Nephron (organoid): ENCODE measurements at regions not wholly inside any gene's neighbourhood (a gene's known extent, or its start where the extent isn't known, plus 50 kb on each side); places are given as distances from the start of the nearest gene placed in this dataset.

ENCODE experiments used
- H3K27ac Mint-ChIP-seq, 3 experiments: 2 replicates each; pipeline ENCODE4 v1.8.0; 2020; ENCODE audit warnings: mixed read lengths in 3 of 3, mild to moderate bottlenecking in 2 of 3, moderate library complexity in 1 of 3
- H3K27me3 Mint-ChIP-seq: 2 replicates; pipeline ENCODE4 v1.8.0; 2021; ENCODE audit warnings: low read depth, mild to moderate bottlenecking, moderate library complexity, mixed read lengths
- H3K36me3 Mint-ChIP-seq: 2 replicates; pipeline ENCODE4 v1.8.0; 2020; ENCODE audit warnings: low read depth, mixed read lengths
- H3K4me1 Mint-ChIP-seq: 2 replicates; pipeline ENCODE4 v1.8.0; 2020; ENCODE audit warnings: mixed read lengths
- H3K4me3 Mint-ChIP-seq, 3 experiments: 2 replicates each; pipeline ENCODE4 v1.8.0; 2020; ENCODE audit warnings: mild to moderate bottlenecking in 3 of 3, mixed read lengths in 3 of 3, moderate library complexity in 2 of 3
- H3K9me3 Mint-ChIP-seq: 2 replicates; pipeline ENCODE4 v1.8.0; 2020; ENCODE audit warnings: mixed read lengths
- TF ChIP-seq, protein P1 (sequence below), 3 experiments: fragments of 200-600 bp; sonication (generic); IDR thresholded peaks; one replicate each; pipeline ENCODE4 v1.5.0; 2021; ENCODE audit warnings: antibody characterized with exemption in 3 of 3; ENCODE audit not compliant: unreplicated experiment in 3 of 3

DNA sequence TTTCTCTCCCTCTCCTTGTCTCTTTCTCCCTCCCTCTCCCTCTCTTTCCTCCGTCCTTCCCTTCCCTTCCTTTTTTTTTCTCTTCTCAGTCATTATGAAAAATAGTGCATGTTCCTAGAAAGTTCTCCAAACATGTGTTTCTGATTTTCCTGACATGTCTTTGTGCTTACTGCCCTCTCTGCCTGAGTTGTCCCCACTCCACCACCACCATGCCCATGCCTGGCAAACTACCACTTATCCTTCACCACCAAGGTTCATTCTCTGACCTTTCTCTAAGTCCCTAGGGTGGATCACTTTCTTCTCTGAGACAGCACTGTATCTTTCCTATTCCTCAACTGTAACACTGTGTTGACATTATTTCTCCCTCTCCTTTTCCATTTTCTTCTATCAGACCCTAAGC is 98.2 kb downstream of the LACC1 start:
- H3K4me1 Mint-ChIP-seq: no peaks in the 10 kb centered on the region
- no peak overlapping the region for H3K27ac Mint-ChIP-seq
- peaks cover 15% of the 10 kb centered on the region for H3K27me3 Mint-ChIP-seq
- H3K9me3 Mint-ChIP-seq: peaks cover 8% of the 10 kb centered on the region
- no peak overlapping the region for H3K4me3 Mint-ChIP-seq
- TF ChIP-seq, protein P1, sequence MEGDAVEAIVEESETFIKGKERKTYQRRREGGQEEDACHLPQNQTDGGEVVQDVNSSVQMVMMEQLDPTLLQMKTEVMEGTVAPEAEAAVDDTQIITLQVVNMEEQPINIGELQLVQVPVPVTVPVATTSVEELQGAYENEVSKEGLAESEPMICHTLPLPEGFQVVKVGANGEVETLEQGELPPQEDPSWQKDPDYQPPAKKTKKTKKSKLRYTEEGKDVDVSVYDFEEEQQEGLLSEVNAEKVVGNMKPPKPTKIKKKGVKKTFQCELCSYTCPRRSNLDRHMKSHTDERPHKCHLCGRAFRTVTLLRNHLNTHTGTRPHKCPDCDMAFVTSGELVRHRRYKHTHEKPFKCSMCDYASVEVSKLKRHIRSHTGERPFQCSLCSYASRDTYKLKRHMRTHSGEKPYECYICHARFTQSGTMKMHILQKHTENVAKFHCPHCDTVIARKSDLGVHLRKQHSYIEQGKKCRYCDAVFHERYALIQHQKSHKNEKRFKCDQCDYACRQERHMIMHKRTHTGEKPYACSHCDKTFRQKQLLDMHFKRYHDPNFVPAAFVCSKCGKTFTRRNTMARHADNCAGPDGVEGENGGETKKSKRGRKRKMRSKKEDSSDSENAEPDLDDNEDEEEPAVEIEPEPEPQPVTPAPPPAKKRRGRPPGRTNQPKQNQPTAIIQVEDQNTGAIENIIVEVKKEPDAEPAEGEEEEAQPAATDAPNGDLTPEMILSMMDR (IDR thresholded peaks at IDR 0.05; ENCODE audit: unreplicated experiment in 3 of 3): no peak
- H3K36me3 Mint-ChIP-seq: peaks cover 5% of the 10 kb centered on the region

GRCh38 chr13:43978688-43979087 is 99.0 kb downstream of the LACC1 start:
- peaks cover 15% of the 10 kb centered on the region for H3K27me3 Mint-ChIP-seq
- TF ChIP-seq, protein P1 (IDR thresholded peaks at IDR 0.05; ENCODE audit: unreplicated experiment in 3 of 3): no peak
- no peaks in the 10 kb centered on the region for H3K4me1 Mint-ChIP-seq
- peaks cover 5% of the 10 kb centered on the region for H3K36me3 Mint-ChIP-seq
- H3K27ac Mint-ChIP-seq: no peak overlapping the region
- H3K4me3 Mint-ChIP-seq: no peak overlapping the region
- peaks cover 8% of the 10 kb centered on the region for H3K9me3 Mint-ChIP-seq

DNA sequence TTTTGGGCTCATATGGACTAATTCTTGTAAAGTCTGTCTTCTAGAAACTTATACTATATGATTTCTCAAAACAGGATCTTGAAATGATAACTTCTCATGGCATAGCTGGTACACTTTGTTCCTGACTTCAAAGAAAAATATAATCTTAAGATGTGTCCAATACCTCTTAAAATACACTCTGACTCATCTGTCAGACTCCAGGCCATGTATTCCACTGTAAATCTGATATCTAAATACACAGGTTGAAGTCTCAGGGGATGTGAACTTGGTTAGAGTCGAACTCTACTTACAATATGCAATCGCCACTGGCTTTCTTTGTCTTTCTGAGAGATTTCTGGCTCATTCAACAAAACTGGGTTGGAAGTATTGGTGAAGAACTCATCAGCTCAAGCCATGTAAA is 99.8 kb downstream of the LACC1 start:
- Mint-ChIP-seq H3K27me3 (peaks cover 15% of the 10 kb centered on the region), H3K4me3 (no peak overlapping the region), H3K27ac (no peak overlapping the region), H3K4me1 (peaks cover 3% of the 10 kb centered on the region), H3K36me3 (peaks cover 5% of the 10 kb centered on the region), H3K9me3 (peaks cover 8% of the 10 kb centered on the region)
- TF ChIP-seq, protein P1 (IDR thresholded peaks at IDR 0.05; ENCODE audit: unreplicated experiment in 3 of 3): no peak

DNA sequence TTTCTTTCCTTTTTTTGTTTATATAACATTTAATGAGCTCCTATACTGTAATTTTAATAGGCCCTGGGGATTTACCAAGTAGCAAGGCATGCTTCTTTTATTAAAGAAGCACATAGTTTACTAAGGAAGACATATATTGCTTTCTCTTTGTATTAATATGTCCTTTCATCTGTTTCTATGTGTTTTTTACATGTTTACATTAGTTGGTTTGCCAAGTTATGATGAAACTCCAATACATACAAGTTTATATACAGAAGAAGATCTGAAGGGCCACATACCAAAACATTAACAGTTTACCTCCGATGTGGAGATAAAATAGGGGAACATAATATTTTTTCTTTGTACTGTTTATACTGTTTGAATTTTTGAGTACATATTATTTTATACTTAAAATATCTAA is 100.9 kb downstream of the LACC1 start:
- no peak overlapping the region for H3K27ac Mint-ChIP-seq
- H3K36me3 Mint-ChIP-seq: peaks cover 5% of the 10 kb centered on the region
- TF ChIP-seq, protein P1 (IDR thresholded peaks at IDR 0.05; ENCODE audit: unreplicated experiment in 3 of 3): no peak
- H3K4me1 Mint-ChIP-seq: peaks cover 6% of the 10 kb centered on the region
- H3K27me3 Mint-ChIP-seq: peaks cover 15% of the 10 kb centered on the region
- H3K9me3 Mint-ChIP-seq: peaks cover 8% of the 10 kb centered on the region
- no peak overlapping the region for H3K4me3 Mint-ChIP-seq

GRCh38 chr13:43981091-43981490 is 101.4 kb downstream of the LACC1 start:
- TF ChIP-seq, protein P1 (IDR thresholded peaks at IDR 0.05; ENCODE audit: unreplicated experiment in 3 of 3): no peak
- Mint-ChIP-seq H3K36me3 (peaks cover 3% of the 10 kb centered on the region), H3K4me1 (peaks cover 11% of the 10 kb centered on the region), H3K27ac (no peak overlapping the region), H3K9me3 (peaks cover 6% of the 10 kb centered on the region), H3K27me3 (peaks cover 12% of the 10 kb centered on the region), H3K4me3 (no peak overlapping the region)

DNA sequence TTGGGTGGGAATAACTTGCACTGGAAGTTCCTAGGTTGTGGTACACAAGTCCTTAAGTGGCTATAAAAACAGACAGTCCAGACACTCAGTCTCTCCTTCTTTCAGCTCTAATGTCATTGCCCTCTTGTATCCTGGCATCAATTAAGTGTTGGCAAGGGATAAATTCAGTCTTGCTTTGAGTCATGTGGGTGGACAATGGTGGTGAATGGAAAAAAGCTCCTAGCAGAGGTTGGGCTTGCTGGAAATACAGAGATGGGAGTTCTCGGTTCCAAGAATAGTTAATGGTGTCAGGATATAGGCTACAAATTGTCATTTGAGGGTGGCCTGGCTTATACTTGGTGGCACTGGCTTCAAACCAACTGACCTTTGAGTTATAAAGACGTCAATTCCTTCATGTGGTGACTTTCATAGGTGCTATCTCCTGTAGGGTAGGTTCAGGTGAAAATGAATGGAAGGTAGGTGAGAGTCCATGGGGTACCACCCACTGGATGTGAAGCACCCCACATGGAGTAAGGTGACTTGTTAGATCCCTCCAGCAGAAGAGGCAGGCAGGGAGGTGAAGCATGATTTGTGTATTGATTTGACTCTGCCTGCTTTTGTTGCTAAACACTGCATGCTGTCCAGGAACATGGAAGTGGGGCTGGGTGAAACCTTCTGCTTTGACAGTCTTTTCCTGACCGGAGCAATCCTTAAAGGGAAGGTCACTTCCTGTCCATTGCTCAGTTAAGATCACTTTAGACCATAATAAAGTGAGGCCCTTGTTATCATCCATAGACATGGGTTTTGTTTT is 102.0 kb downstream of the LACC1 start:
- peaks cover 6% of the 10 kb centered on the region for H3K27me3 Mint-ChIP-seq
- peaks cover 17% of the 10 kb centered on the region for H3K4me1 Mint-ChIP-seq
- no peaks in the 10 kb centered on the region for H3K36me3 Mint-ChIP-seq
- TF ChIP-seq, protein P1 (IDR thresholded peaks at IDR 0.05; ENCODE audit: unreplicated experiment in 3 of 3): no peak
- H3K4me3 Mint-ChIP-seq: no peak overlapping the region
- no peak overlapping the region for H3K27ac Mint-ChIP-seq
- H3K9me3 Mint-ChIP-seq: peaks cover 3% of the 10 kb centered on the region
